Panc1 (cell line): ENCODE measurements at regions not wholly inside any gene's neighbourhood (a gene's known extent, or its start where the extent isn't known, plus 50 kb on each side); places are given as distances from the start of the nearest gene placed in this dataset.

Experiments used
- ATAC-seq: fragments of 200-7000 bp; cut with Tn5 transposase; 2 replicates; pipeline ENCODE4 v1.9.1; 2020; ENCODE audit warnings: mild to moderate bottlenecking, moderate library complexity
- BruUV-seq: library from RNA; stranded (reverse); fragments of 400-500 nt; replicated peaks from 2 replicates; lab custom pipeline; 2021; lab: Mats Ljungman, UMichigan
- CTCF ChIA-PET: fragments of 300-600 bp; sonication (Branson Sonifier 250); formaldehyde crosslinking; loops from one replicate; lab custom pipeline; 2022; ENCODE audit warnings: antibody characterized with exemption; lab: Charles Lee
- POLR2A ChIA-PET: fragments of 300-600 bp; sonication (Branson Sonifier 250); formaldehyde crosslinking; loops from one replicate; lab custom pipeline; 2022; ENCODE audit warnings: antibody characterized with exemption; lab: Charles Lee
- DNase-seq: peaks from one replicate; pipeline ENCODE4 v3.0.0-alpha.2; 2010; ENCODE audit warnings: low read depth, low spot score
- H3K27ac ChIP-seq: 2 replicates; pipeline ENCODE4 v1.5.1; 2011; ENCODE audit warnings: mild to moderate bottlenecking, low read length, inconsistent platforms
- H3K27me3 ChIP-seq: fragments of 200-500 bp; sonication (Bioruptor generic); 2 replicates; pipeline ENCODE4 v1.6.0; 2014; ENCODE audit warnings: low read length, inconsistent platforms; ENCODE audit not compliant: control insufficient read depth, insufficient read depth
- H3K36me3 ChIP-seq: fragments of 200-500 bp; sonication (Bioruptor generic); 2 replicates; pipeline ENCODE4 v1.5.1; 2014; ENCODE audit warnings: inconsistent platforms, mild to moderate bottlenecking, low read length, moderate library complexity; ENCODE audit not compliant: control insufficient read depth, insufficient read depth
- H3K4me1 ChIP-seq: 2 replicates; pipeline ENCODE4 v1.5.1; 2011; ENCODE audit warnings: inconsistent platforms, mild to moderate bottlenecking, low read length, moderate library complexity; ENCODE audit not compliant: control insufficient read depth, insufficient read depth
- H3K4me3 ChIP-seq, 2 experiments: 2 replicates each; pipeline ENCODE4 v1.5.1; 2011 to 2012; ENCODE audit warnings: low read depth in 2 of 2, low read length in 2 of 2, mild to moderate bottlenecking in 2 of 2, inconsistent platforms in 1 of 2, moderate library complexity in 1 of 2
- H3K9me3 ChIP-seq: fragments of 200-500 bp; sonication (Bioruptor generic); 2 replicates; pipeline ENCODE4 v1.5.1; 2014; ENCODE audit warnings: low read depth, mild to moderate bottlenecking, inconsistent platforms, low read length, moderate library complexity; ENCODE audit not compliant: control insufficient read depth, insufficient read depth
- CTCF ChIP-seq: fragments of 450-650 bp; IDR thresholded peaks from 2 replicates; pipeline ENCODE4 v1.5.1; 2017; ENCODE audit warnings: mild to moderate bottlenecking
- POLR2AphosphoS5 ChIP-seq: IDR thresholded peaks from 2 replicates; pipeline ENCODE4 v1.6.1; 2012; ENCODE audit warnings: mild to moderate bottlenecking, low read depth, low read length, moderate library complexity
- REST ChIP-seq, 2 experiments: IDR thresholded peaks; 2 replicates each; pipeline ENCODE4 v1.6.1; 2011 to 2012; ENCODE audit warnings: low read depth in 2 of 2, control low read depth in 1 of 2, low read length in 1 of 2, mild to moderate bottlenecking in 1 of 2, moderate library complexity in 1 of 2; ENCODE audit not compliant: insufficient read depth in 1 of 2
- SIN3A ChIP-seq: IDR thresholded peaks from 2 replicates; pipeline ENCODE4 v1.6.1; 2012; ENCODE audit warnings: low read depth, mild to moderate bottlenecking, low read length, moderate library complexity, borderline replicate concordance; ENCODE audit not compliant: insufficient read depth
- TCF7L2 ChIP-seq: IDR thresholded peaks from 2 replicates; pipeline ENCODE4 v1.6.1; 2011; ENCODE audit warnings: mild to moderate bottlenecking, low read depth, low read length, inconsistent platforms
- in situ Hi-C: cut with HindIII; loops from 2 replicates; pipeline ENCODE4 v1.10.0; 2016; ENCODE audit warnings: low sequenced_read_pairs, low pct_unique_long_range_greater_than_20kb
- intact Hi-C: fragments of 100-400 bp; cut with micrococcal nuclease; formaldehyde crosslinking; loops from one replicate; pipeline ENCODE4 v1.10.0; 2022; ENCODE audit not compliant: unreplicated experiment

DNA sequence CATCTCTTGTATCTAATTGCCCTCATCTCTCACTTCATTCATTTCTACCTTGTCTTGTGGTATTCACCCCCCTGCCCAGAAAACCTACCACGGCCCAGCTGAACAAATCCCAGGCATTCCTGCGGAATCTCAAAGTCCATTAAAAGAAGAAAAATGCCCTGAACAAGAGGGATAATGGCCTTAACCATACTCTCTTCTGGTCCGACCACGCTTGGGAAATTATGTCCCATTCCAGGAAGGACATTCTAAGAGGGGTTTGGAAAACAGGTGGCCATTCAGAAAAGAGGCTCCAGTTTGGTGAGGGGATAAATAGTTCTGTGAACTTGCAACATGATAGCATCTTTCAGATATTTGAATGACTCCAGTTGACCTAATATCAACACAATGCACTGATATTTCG lies 349.9 kb upstream of the ZNF521 start:
- no peak for ATAC-seq
- H3K4me1 ChIP-seq: no peaks in the 10 kb centered on the region
- H3K4me3 ChIP-seq: no peak overlapping the region
- H3K27ac ChIP-seq: no peak overlapping the region
- ChIA-PET CTCF (no interaction called here), POLR2A (interaction anchor here (0.5 kb wide), 1 partner anchor 295 kb away, joined by 10 read pairs; no protein-coding TSS in a partner anchor)
- no peaks in the 10 kb centered on the region for H3K27me3 ChIP-seq
- no TSS peak for BruUV-seq
- TF ChIP-seq REST (IDR thresholded peaks at IDR 0.05; ENCODE audit: insufficient read depth in 1 of 2, low read depth in 2 of 2, low read length in 1 of 2): no peak
- no peak for TF ChIP-seq POLR2AphosphoS5
- in situ Hi-C loops (no loop called here), intact Hi-C loops (no loop called here)
- no peaks in the 10 kb centered on the region for H3K9me3 ChIP-seq
- no peak for DNase-seq
- no peaks in the 10 kb centered on the region; the same call in 1 of the 2 replicates for H3K36me3 ChIP-seq

DNA sequence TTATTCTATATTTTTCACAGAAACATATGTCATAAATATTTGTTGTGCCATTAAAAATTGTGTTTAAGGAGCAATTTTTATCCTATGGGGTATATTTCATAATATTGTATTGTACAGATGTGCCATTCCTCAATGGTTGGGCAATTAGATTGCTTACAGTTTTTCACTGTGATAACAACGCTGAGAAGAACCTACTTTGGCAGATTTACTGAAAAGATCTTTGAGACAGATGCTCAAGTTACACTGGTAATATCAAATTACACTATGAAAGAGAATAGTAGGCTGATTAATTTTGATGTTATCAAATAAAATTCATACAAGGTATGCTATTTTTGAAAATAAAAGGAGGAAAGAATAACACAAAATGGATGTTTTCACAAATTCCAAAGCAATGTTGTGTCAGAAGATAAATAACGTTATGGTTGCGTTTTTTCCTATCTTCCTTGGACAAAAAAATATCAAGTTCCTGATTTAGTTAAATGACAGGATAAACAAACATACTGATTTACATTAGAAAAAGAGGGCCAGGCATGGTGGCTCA lies 335.1 kb upstream of the ZNF521 start:
- no peaks in the 10 kb centered on the region for H3K4me1 ChIP-seq
- no peaks in the 10 kb centered on the region for H3K36me3 ChIP-seq
- no peaks in the 10 kb centered on the region for H3K9me3 ChIP-seq
- H3K27me3 ChIP-seq: no peaks in the 10 kb centered on the region
- no peak for DNase-seq
- POLR2A ChIA-PET: no interaction called here
- no peak overlapping the region for H3K27ac ChIP-seq
- in situ Hi-C loops: no loop called here
- no peak overlapping the region for H3K4me3 ChIP-seq
- ATAC-seq: no peak
- TF ChIP-seq SIN3A: no peak
- no peak for TF ChIP-seq REST (IDR thresholded peaks at IDR 0.05; ENCODE audit: insufficient read depth in 1 of 2, low read depth in 2 of 2, low read length in 1 of 2)
- TF ChIP-seq CTCF: no peak
- TF ChIP-seq TCF7L2: no peak
- CTCF ChIA-PET: no interaction called here
- intact Hi-C loops: no loop called here
- no TSS peak for BruUV-seq
